ENCODE measurements at regions not wholly inside any gene's neighbourhood (a gene's known extent, or its start where the extent isn't known, plus 50 kb on each side); places are given as distances from the start of the nearest gene placed in this dataset.

DNA sequence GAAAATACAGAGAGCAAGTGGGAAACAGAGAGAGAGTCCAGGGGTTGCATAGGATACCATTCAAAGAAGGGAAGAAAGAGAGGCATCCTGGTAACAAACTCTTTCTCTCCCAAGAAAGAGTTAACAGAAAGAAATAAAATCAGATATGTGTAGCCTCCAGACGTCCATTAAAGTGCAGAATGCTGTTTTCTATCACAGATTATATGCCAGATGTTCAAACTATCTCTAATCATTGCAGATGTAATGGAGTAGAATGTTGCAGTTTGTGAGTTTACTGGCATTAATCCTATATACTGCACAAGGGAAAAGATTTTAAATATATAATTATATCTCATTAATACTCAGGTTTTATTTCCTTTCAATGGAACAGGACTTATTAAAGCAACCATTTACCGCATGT is 369.4 kb downstream of the ZNF536 start:
- Histone ChIP-seq H4K8ac (ENCODE audit: extremely low read depth, insufficient read depth, low read length) (no peak overlapping the region), H2AFZ (ENCODE audit: low read length) (no peak overlapping the region), H3K23ac (ENCODE audit: insufficient read length) (no peak overlapping the region), H4K91ac (replicated peaks; ENCODE audit: insufficient read length, low read length) (no peak overlapping the region), H3K79me1 (ENCODE audit: low read depth, low read length) (no peaks in the 10 kb centered on the region), H4K5ac (ENCODE audit: insufficient read length, low read depth, low read length) (no peak overlapping the region), H2BK12ac (ENCODE audit: low read depth, low read length) (no peak overlapping the region), H3K27ac (ENCODE audit: low read depth, low read length) (no peak overlapping the region), H2BK5ac (ENCODE audit: low read depth, low read length) (no peak overlapping the region), H3K9me3 (ENCODE audit: insufficient read depth in 2 of 2, low read depth in 1 of 2, low read length in 1 of 2) (no peaks in the 10 kb centered on the region), H2BK15ac (ENCODE audit: low read length) (no peak overlapping the region), H3K4me2 (ENCODE audit: insufficient read depth in 1 of 2, low read depth in 2 of 2, low read length in 2 of 2) (no peak overlapping the region), H3K79me2 (ENCODE audit: control insufficient read depth in 1 of 2, insufficient read depth in 2 of 2, low read length in 2 of 2) (no peaks in the 10 kb centered on the region), H4K20me1 (replicated peaks in 1 of 2; ENCODE audit: control insufficient read depth in 1 of 2, insufficient read depth in 2 of 2, low read length in 2 of 2) (no peaks in the 10 kb centered on the region), H2BK20ac (ENCODE audit: low read length) (no peak overlapping the region), H3K23me2 (ENCODE audit: low read depth, low read length) (no peaks in the 10 kb centered on the region), H3K9ac (replicated peaks in 1 of 4; ENCODE audit: extremely low read depth in 1 of 4, low read depth in 3 of 4, low read length in 3 of 4) (no peak overlapping the region), H3K27me3 (replicated peaks in 1 of 4; ENCODE audit: control insufficient read depth in 3 of 4, extremely low read depth in 1 of 4, insufficient read depth in 3 of 4, low read length in 3 of 4) (no peaks in the 10 kb centered on the region), H2AK5ac (ENCODE audit: low read depth, low read length) (no peak overlapping the region), H3K18ac (ENCODE audit: extremely low read depth, low read length) (no peak overlapping the region), H3K56ac (replicated peaks; ENCODE audit: insufficient read length, low read depth, low read length) (no peak overlapping the region), H3K4me3 (ENCODE audit: extremely low read depth in 1 of 4, insufficient read depth in 2 of 4, low read depth in 3 of 4, low read length in 4 of 4) (no peak overlapping the region), H3K4me1 (replicated peaks in 1 of 4; ENCODE audit: control insufficient read depth in 3 of 4, insufficient read depth in 4 of 4, low read length in 3 of 4) (no peaks in the 10 kb centered on the region), H2BK120ac (replicated peaks; ENCODE audit: low read depth, low read length) (no peak overlapping the region), H3K4ac (replicated peaks; ENCODE audit: insufficient read length, low read depth, low read length) (no peak overlapping the region), H3K36me3 (ENCODE audit: control insufficient read depth in 2 of 4, insufficient read depth in 4 of 4, low read length in 3 of 4) (no peaks in the 10 kb centered on the region), H3K14ac (ENCODE audit: insufficient read length) (no peak overlapping the region)
- WGBS, 2 experiments (ENCODE audit: extremely low coverage in 1 of 2, insufficient coverage in 1 of 2, insufficient read length in 1 of 2, insufficient replicate concordance in 2 of 2, low coverage in 1 of 2, low lambda C conversion rate in 2 of 2, missing lambda C conversion rate in 1 of 2), result 82% methylated on average over 2 of the region's 2 CpGs; no CpG with 5 or more reads in 1 of the 2 experiments
- POLR2A ChIA-PET (ENCODE audit: partially characterized antibody), result no interaction called here
- CTCF ChIA-PET (ENCODE audit: partially characterized antibody), result no interaction called here
- FAIRE-seq (no peak), DNase-seq (ENCODE audit: low read depth in 1 of 2, low spot score in 2 of 2) (no peak)
- no peak for TF ChIP-seq MAFK (IDR thresholded peaks at IDR 0.05; ENCODE audit: low read depth, low read length)
- no peak for TF ChIP-seq TEAD4 (IDR thresholded peaks at IDR 0.05; ENCODE audit: low read depth, low read length)
- TF ChIP-seq BRCA1 (IDR thresholded peaks at IDR 0.05; ENCODE audit: low read depth, low read length), result no peak
- TF ChIP-seq CBX5 (IDR thresholded peaks at IDR 0.05; ENCODE audit: low read depth, low read length), result no peak
- TF ChIP-seq EP300 (IDR thresholded peaks at IDR 0.05; ENCODE audit: borderline replicate concordance in 1 of 2, low read depth in 2 of 2, low read length in 2 of 2), result no peak
- no peak for TF ChIP-seq POLR2AphosphoS5 (IDR thresholded peaks at IDR 0.05; ENCODE audit: low read depth, low read length)
- TF ChIP-seq ZNF274 (IDR thresholded peaks at IDR 0.05; ENCODE audit: borderline replicate concordance, extremely low read depth, low read length), result no peak
- TF ChIP-seq GTF2F1 (IDR thresholded peaks at IDR 0.05; ENCODE audit: borderline replicate concordance, low read depth, low read length), result no peak
- TF ChIP-seq, protein P1, sequence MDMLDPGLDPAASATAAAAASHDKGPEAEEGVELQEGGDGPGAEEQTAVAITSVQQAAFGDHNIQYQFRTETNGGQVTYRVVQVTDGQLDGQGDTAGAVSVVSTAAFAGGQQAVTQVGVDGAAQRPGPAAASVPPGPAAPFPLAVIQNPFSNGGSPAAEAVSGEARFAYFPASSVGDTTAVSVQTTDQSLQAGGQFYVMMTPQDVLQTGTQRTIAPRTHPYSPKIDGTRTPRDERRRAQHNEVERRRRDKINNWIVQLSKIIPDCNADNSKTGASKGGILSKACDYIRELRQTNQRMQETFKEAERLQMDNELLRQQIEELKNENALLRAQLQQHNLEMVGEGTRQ (IDR thresholded peaks at IDR 0.05; ENCODE audit: low read length), result no peak
- TF ChIP-seq RNF2 (IDR thresholded peaks at IDR 0.05; ENCODE audit: borderline replicate concordance, low read depth, low read length, missing control alignments, poor library complexity, severe bottlenecking), result no peak
- no peak for TF ChIP-seq BCL11A (IDR thresholded peaks at IDR 0.05; ENCODE audit: low read depth in 2 of 2, low read length in 2 of 2)
- no peak for TF ChIP-seq FOSL1 (IDR thresholded peaks at IDR 0.05; ENCODE audit: insufficient read depth, low read depth, low read length)
